Esophagus squamous epithelium (tissue), 4 donors: ENCODE measurements at regions not wholly inside any gene's neighbourhood (a gene's known extent, or its start where the extent isn't known, plus 50 kb on each side); places are given as distances from the start of the nearest gene placed in this dataset.

Experiments used
- CTCF ChIP-seq, 6 experiments: fragments of 450-650 bp in 4 of 6; fragments of 200-600 bp in 2 of 6; sonication (generic) in 2 of 6; IDR thresholded peaks; one replicate each; pipeline ENCODE4 v1.5.1; 2016 to 2019; ENCODE audit warnings: antibody characterized with exemption in 6 of 6, mild to moderate bottlenecking in 4 of 6, moderate library complexity in 4 of 6
- POLR2A ChIP-seq, 4 donors: fragments of 450-650 bp; IDR thresholded peaks; one replicate each; pipeline ENCODE4 v1.6.1; 2017; ENCODE audit warnings: antibody characterized with exemption in 4 of 4, mild to moderate bottlenecking in 4 of 4, moderate library complexity in 3 of 4

GRCh38 chrX:110588164-110588563 is 207.5 kb downstream of the CHRDL1 start:
- no peak for TF ChIP-seq CTCF (IDR thresholded peaks at IDR 0.05)
- no peak for TF ChIP-seq POLR2A (IDR thresholded peaks at IDR 0.05)
